OCI-LY1 (cell line): ENCODE measurements at regions not wholly inside any gene's neighbourhood (a gene's known extent, or its start where the extent isn't known, plus 50 kb on each side); places are given as distances from the start of the nearest gene placed in this dataset.

ENCODE experiments used
- EZH2 ChIP-seq: fragments of 200-600 bp; sonication (generic), shearing (Covaris generic); IDR thresholded peaks from 2 replicates; pipeline ENCODE4 v1.8.0; 2017; ENCODE audit warnings: borderline replicate concordance, mixed run types, mild to moderate bottlenecking, antibody characterized with exemption, low read length, moderate library complexity, mixed read lengths
- TF ChIP-seq, protein P1 (sequence below): fragments of 200-600 bp; sonication (generic), shearing (Covaris generic); IDR thresholded peaks from 2 replicates; pipeline ENCODE4 v1.5.1; 2017; ENCODE audit warnings: mild to moderate bottlenecking, antibody characterized with exemption, low read length, moderate library complexity, mixed read lengths

DNA sequence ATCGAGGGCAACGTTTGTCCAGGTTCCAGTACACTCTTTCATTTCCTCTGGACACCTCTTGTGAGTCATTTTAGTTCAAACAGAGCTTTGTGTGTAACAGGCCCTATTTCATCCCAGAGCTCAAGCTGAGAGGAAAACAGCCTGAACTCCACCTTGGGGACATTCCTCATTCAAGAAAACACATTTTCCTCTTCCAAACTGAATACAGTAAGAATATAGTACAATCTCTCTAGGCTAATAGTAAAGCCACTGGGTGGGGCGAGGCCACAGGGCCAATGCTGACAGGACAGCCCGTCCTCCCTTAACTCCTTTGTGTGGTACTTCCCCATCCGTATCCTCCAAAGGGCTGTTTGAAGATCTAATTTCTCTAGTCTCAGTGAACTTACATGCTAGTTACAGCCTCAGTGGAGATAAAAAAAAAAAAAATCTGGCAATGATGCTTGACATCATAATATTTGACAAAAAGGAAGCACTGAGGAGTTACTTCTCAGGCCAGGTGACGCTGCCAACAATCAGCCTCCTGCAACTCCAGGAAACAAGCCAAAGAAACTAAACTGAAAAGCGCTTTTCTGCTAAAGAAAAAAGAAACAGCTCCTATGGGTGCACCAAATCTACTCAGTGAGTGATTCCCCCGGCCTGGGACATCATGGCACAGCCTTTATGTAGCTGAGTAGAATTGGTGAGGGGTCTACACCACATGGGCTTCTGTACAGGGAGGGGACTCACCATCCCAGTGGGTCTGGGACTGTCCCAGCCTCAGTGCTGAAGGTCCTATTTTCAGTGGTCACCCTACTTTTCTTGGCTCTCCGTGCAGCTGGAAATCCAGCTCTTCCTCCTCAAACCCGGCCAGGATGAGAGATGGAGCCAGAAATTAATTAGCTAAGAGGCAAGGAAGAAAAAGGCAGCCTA lies 238.2 kb upstream of the NEBL start:
- TF ChIP-seq, protein P1, sequence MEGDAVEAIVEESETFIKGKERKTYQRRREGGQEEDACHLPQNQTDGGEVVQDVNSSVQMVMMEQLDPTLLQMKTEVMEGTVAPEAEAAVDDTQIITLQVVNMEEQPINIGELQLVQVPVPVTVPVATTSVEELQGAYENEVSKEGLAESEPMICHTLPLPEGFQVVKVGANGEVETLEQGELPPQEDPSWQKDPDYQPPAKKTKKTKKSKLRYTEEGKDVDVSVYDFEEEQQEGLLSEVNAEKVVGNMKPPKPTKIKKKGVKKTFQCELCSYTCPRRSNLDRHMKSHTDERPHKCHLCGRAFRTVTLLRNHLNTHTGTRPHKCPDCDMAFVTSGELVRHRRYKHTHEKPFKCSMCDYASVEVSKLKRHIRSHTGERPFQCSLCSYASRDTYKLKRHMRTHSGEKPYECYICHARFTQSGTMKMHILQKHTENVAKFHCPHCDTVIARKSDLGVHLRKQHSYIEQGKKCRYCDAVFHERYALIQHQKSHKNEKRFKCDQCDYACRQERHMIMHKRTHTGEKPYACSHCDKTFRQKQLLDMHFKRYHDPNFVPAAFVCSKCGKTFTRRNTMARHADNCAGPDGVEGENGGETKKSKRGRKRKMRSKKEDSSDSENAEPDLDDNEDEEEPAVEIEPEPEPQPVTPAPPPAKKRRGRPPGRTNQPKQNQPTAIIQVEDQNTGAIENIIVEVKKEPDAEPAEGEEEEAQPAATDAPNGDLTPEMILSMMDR = no peak
- TF ChIP-seq EZH2 = no peak
